ENCODE measurements at regions not wholly inside any gene's neighbourhood (a gene's known extent, or its start where the extent isn't known, plus 50 kb on each side); places are given as distances from the start of the nearest gene placed in this dataset.

DNA sequence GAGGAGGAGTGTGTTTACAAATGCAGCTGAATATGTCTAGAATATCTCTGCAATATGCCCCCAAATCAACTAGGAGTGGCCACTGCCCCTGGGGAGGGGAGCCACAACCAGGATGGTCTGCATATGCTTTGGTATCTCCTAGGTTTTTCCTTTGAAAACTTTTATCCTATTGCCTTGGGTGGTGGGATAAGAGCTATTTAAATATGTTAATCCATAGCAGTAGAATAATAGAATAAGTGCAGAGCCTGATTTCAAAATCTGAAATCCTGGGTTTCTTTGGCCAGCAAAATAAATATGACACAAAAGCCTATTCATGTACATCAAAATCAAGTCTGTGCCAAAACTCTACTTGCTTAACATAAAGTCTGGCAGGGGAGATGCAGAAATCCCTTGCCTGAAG is 79.6 kb upstream of the FGFR2 start:
- no peaks in the 10 kb centered on the region for H3K27me3 ChIP-seq (ENCODE audit: control insufficient read depth in 4 of 4, insufficient read depth in 4 of 4, low read length in 3 of 4)
- TF ChIP-seq JUND (IDR thresholded peaks at IDR 0.05) (no peak), RXRA (IDR thresholded peaks at IDR 0.05) (no peak), EGR1 (IDR thresholded peaks at IDR 0.05; ENCODE audit: low read depth in 2 of 2) (no peak), TAF1 (conservative IDR thresholded peaks at IDR 0.05) (no peak), SP1 (IDR thresholded peaks at IDR 0.05) (no peak)
- peaks cover 3 to 10% (median 4%) of the 10 kb centered on the region in 4 donors for H3K9me3 ChIP-seq (ENCODE audit: control insufficient read depth in 4 of 4, low read length in 3 of 4)

DNA sequence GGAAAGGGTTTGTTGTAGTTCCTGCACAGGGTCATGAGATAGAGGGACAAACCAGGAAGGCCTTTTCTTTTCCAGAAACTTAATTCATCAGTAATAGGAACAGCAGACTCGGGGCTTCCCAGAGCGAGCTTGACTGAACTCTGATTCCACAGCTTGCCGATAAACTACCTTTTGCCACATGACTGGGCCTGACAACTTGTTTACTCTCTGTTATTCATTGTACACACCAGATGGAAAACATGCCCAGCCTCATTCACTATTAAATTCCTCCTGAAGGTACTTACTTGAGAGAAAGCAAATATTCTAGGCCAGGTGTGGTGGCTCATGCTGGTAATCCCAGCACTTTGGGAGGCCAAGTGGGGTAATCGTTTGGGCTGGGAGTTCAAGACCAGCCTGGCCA is 77.1 kb upstream of the FGFR2 start:
- TF ChIP-seq MAX (IDR thresholded peaks at IDR 0.05) (no peak), FOXA1 (IDR thresholded peaks at IDR 0.05) (no peak), NR2F2 (IDR thresholded peaks at IDR 0.05) (no peak), JUND (IDR thresholded peaks at IDR 0.05) (no peak), GABPA (IDR thresholded peaks at IDR 0.05 in 1 of 2, conservative IDR thresholded peaks at IDR 0.05 in 1 of 2) (no peak), RXRA (IDR thresholded peaks at IDR 0.05) (no peak), TAF1 (conservative IDR thresholded peaks at IDR 0.05) (no peak), FOXA2 (IDR thresholded peaks at IDR 0.05) (no peak)
- TF ChIP-seq, protein P1, sequence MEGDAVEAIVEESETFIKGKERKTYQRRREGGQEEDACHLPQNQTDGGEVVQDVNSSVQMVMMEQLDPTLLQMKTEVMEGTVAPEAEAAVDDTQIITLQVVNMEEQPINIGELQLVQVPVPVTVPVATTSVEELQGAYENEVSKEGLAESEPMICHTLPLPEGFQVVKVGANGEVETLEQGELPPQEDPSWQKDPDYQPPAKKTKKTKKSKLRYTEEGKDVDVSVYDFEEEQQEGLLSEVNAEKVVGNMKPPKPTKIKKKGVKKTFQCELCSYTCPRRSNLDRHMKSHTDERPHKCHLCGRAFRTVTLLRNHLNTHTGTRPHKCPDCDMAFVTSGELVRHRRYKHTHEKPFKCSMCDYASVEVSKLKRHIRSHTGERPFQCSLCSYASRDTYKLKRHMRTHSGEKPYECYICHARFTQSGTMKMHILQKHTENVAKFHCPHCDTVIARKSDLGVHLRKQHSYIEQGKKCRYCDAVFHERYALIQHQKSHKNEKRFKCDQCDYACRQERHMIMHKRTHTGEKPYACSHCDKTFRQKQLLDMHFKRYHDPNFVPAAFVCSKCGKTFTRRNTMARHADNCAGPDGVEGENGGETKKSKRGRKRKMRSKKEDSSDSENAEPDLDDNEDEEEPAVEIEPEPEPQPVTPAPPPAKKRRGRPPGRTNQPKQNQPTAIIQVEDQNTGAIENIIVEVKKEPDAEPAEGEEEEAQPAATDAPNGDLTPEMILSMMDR (IDR thresholded peaks at IDR 0.05; ENCODE audit: low read depth, low read length, missing input control), result no peak
- TF ChIP-seq, protein P2, sequence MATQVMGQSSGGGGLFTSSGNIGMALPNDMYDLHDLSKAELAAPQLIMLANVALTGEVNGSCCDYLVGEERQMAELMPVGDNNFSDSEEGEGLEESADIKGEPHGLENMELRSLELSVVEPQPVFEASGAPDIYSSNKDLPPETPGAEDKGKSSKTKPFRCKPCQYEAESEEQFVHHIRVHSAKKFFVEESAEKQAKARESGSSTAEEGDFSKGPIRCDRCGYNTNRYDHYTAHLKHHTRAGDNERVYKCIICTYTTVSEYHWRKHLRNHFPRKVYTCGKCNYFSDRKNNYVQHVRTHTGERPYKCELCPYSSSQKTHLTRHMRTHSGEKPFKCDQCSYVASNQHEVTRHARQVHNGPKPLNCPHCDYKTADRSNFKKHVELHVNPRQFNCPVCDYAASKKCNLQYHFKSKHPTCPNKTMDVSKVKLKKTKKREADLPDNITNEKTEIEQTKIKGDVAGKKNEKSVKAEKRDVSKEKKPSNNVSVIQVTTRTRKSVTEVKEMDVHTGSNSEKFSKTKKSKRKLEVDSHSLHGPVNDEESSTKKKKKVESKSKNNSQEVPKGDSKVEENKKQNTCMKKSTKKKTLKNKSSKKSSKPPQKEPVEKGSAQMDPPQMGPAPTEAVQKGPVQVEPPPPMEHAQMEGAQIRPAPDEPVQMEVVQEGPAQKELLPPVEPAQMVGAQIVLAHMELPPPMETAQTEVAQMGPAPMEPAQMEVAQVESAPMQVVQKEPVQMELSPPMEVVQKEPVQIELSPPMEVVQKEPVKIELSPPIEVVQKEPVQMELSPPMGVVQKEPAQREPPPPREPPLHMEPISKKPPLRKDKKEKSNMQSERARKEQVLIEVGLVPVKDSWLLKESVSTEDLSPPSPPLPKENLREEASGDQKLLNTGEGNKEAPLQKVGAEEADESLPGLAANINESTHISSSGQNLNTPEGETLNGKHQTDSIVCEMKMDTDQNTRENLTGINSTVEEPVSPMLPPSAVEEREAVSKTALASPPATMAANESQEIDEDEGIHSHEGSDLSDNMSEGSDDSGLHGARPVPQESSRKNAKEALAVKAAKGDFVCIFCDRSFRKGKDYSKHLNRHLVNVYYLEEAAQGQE (IDR thresholded peaks at IDR 0.05), result no peak
- H3K27me3 ChIP-seq (ENCODE audit: control insufficient read depth in 4 of 4, insufficient read depth in 4 of 4, low read length in 3 of 4), result no peaks in the 10 kb centered on the region
- DNase-seq (ENCODE audit: low spot score), result no peak
- no peaks in the 10 kb centered on the region for H3K4me1 ChIP-seq (ENCODE audit: control insufficient read depth in 4 of 4, insufficient read depth in 4 of 4, low read length in 3 of 4)
- H3K36me3 ChIP-seq (ENCODE audit: control insufficient read depth in 4 of 4, insufficient read depth in 3 of 4, low read depth in 1 of 4, low read length in 3 of 4), result no peaks in the 10 kb centered on the region
- no peak overlapping the region for H3K27ac ChIP-seq (ENCODE audit: low read depth in 1 of 2, low read length in 2 of 2)
- peaks cover 3 to 10% (median 4%) of the 10 kb centered on the region in 4 donors for H3K9me3 ChIP-seq (ENCODE audit: control insufficient read depth in 4 of 4, low read length in 3 of 4)
- H3K9ac ChIP-seq (ENCODE audit: low read depth in 1 of 2, low read length in 2 of 2), result no peak overlapping the region
- 69% methylated on average over 4 of the region's 4 CpGs for WGBS
- H3K4me3 ChIP-seq (ENCODE audit: low read depth in 1 of 3, low read length in 3 of 3), result no peak overlapping the region

More for the DNA sequence above, 79.6 kb upstream of the FGFR2 start:
- Histone ChIP-seq H3K4me3 (ENCODE audit: low read depth in 1 of 3, low read length in 3 of 3) (no peak overlapping the region), H3K36me3 (ENCODE audit: control insufficient read depth in 4 of 4, insufficient read depth in 3 of 4, low read depth in 1 of 4, low read length in 3 of 4) (no peaks in the 10 kb centered on the region), H3K27ac (ENCODE audit: low read depth in 1 of 2, low read length in 2 of 2) (no peak overlapping the region), H3K4me1 (ENCODE audit: control insufficient read depth in 4 of 4, insufficient read depth in 4 of 4, low read length in 3 of 4) (no peaks in the 10 kb centered on the region), H3K9ac (ENCODE audit: low read depth in 1 of 2, low read length in 2 of 2) (no peak overlapping the region)
- DNase-seq (ENCODE audit: low spot score), result no peak

DNA sequence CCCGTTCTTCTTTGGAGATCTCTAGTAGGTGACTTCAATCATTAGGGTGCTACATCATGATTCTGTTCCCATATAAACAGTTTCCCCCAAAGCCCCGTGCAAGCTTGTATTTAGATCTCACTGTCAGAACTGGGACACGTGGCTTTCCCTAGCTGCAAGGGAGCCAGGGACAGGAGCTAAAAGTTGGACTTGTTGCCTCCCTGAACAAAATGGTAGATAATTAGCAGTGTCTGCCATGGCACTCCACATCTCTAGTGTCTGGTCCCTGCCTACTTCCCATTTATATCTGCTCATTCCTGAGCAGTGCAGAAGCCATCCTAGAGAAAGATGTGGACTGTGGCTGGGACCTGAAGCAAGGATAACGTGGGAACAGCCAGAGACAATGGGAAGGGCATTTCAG is 76.6 kb upstream of the FGFR2 start:
- Histone ChIP-seq H3K27ac (ENCODE audit: low read depth in 1 of 2, low read length in 2 of 2) (no peak overlapping the region), H3K9ac (ENCODE audit: low read depth in 1 of 2, low read length in 2 of 2) (no peak overlapping the region), H3K36me3 (ENCODE audit: control insufficient read depth in 4 of 4, insufficient read depth in 3 of 4, low read depth in 1 of 4, low read length in 3 of 4) (no peaks in the 10 kb centered on the region), H3K4me1 (ENCODE audit: control insufficient read depth in 4 of 4, insufficient read depth in 4 of 4, low read length in 3 of 4) (no peaks in the 10 kb centered on the region), H3K27me3 (ENCODE audit: control insufficient read depth in 4 of 4, insufficient read depth in 4 of 4, low read length in 3 of 4) (no peaks in the 10 kb centered on the region), H3K9me3 (ENCODE audit: control insufficient read depth in 4 of 4, low read length in 3 of 4) (peaks cover 3 to 10% (median 4%) of the 10 kb centered on the region in 4 donors), H3K4me3 (ENCODE audit: low read depth in 1 of 3, low read length in 3 of 3) (no peak overlapping the region)
- WGBS, result 89% methylated on average over 4 of the region's 4 CpGs
- DNase-seq (ENCODE audit: low spot score), result no peak
- no peak for TF ChIP-seq MAX (IDR thresholded peaks at IDR 0.05)
- TF ChIP-seq, protein P1 (IDR thresholded peaks at IDR 0.05; ENCODE audit: low read depth, low read length, missing input control), result no peak
- TF ChIP-seq, protein P3, sequence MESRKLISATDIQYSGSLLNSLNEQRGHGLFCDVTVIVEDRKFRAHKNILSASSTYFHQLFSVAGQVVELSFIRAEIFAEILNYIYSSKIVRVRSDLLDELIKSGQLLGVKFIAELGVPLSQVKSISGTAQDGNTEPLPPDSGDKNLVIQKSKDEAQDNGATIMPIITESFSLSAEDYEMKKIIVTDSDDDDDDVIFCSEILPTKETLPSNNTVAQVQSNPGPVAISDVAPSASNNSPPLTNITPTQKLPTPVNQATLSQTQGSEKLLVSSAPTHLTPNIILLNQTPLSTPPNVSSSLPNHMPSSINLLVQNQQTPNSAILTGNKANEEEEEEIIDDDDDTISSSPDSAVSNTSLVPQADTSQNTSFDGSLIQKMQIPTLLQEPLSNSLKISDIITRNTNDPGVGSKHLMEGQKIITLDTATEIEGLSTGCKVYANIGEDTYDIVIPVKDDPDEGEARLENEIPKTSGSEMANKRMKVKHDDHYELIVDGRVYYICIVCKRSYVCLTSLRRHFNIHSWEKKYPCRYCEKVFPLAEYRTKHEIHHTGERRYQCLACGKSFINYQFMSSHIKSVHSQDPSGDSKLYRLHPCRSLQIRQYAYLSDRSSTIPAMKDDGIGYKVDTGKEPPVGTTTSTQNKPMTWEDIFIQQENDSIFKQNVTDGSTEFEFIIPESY (IDR thresholded peaks at IDR 0.05), result no peak
- TF ChIP-seq FOXA1 (IDR thresholded peaks at IDR 0.05), result no peak
- no peak for TF ChIP-seq FOXA2 (IDR thresholded peaks at IDR 0.05)
- TF ChIP-seq HNF4G (IDR thresholded peaks at IDR 0.05), result no peak
- no peak for TF ChIP-seq GABPA (IDR thresholded peaks at IDR 0.05 in 1 of 2, conservative IDR thresholded peaks at IDR 0.05 in 1 of 2)
- TF ChIP-seq TAF1 (conservative IDR thresholded peaks at IDR 0.05), result no peak
- TF ChIP-seq ATF3 (IDR thresholded peaks at IDR 0.05), result no peak
- no peak for TF ChIP-seq YY1 (IDR thresholded peaks at IDR 0.05)
- no peak for TF ChIP-seq NR2F2 (IDR thresholded peaks at IDR 0.05)
- no peak for TF ChIP-seq SP1 (IDR thresholded peaks at IDR 0.05)
- no peak for TF ChIP-seq JUND (IDR thresholded peaks at IDR 0.05)
- TF ChIP-seq HNF4A (conservative IDR thresholded peaks at IDR 0.05), result no peak
- TF ChIP-seq RXRA (IDR thresholded peaks at IDR 0.05), result no peak
- TF ChIP-seq EGR1 (IDR thresholded peaks at IDR 0.05; ENCODE audit: low read depth in 2 of 2), result no peak
